ENCODE measurements at regions not wholly inside any gene's neighbourhood (a gene's known extent, or its start where the extent isn't known, plus 50 kb on each side); places are given as distances from the start of the nearest gene placed in this dataset.

GRCh38 chr13:104968876-104969275 is 1566.6 kb downstream of the EFNB2 start:
- TF ChIP-seq USF2 (IDR thresholded peaks at IDR 0.05; ENCODE audit: low read depth, low read length) (no peak), CTCF (conservative IDR thresholded peaks at IDR 0.05; ENCODE audit: low read depth, low read length) (no peak)

Data from IMR-90 (cell line).